ENCODE measurements at regions not wholly inside any gene's neighbourhood (a gene's known extent, or its start where the extent isn't known, plus 50 kb on each side); places are given as distances from the start of the nearest gene placed in this dataset.

DNA sequence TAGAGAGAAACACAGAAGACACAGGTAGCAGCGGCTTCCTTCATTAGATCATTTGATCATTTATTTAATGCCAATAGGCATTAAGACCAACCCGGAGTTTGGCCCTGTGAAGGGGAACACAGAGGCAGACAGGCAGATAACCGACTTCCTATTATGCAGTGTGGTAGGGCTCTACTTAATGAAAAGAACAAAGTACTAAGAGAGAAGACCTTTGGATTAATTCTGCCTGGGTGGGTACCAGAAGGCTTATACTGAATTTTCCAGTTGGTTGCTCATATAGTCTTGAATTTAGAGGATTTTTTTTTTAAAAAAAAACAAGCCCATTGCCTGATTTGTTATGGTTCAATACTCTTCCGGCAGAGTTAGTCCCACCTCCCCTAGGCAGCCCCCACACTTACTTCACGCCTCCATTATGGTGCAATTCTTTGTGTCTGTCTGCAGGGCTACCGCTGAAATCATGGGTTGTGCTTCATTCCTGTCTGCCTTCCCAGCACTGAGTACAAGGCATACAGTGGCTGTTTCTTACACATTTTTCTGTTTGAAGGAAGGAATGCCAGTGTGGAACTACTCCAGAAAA lies 244.3 kb upstream of the APCDD1 start:
- no peaks in the 10 kb centered on the region for H3K9me3 ChIP-seq (ENCODE audit: insufficient read depth, low read length)
- no peak for DNase-seq (ENCODE audit: low read depth, low spot score)
- H3K9ac ChIP-seq (ENCODE audit: insufficient read length, low read depth) = no peak overlapping the region
- H3K4me1 ChIP-seq (ENCODE audit: insufficient read depth, insufficient read length) = no peaks in the 10 kb centered on the region
- H3K27me3 ChIP-seq (ENCODE audit: insufficient read depth, insufficient read length) = no peaks in the 10 kb centered on the region
- no peaks in the 10 kb centered on the region for H3K36me3 ChIP-seq (ENCODE audit: insufficient read depth, insufficient read length, low read length)
- H3K4me3 ChIP-seq (ENCODE audit: insufficient read length, low read depth) = no peak overlapping the region
- TF ChIP-seq ZNF274 (IDR thresholded peaks at IDR 0.05; ENCODE audit: low read depth, low read length) (no peak), SUZ12 (IDR thresholded peaks at IDR 0.05; ENCODE audit: extremely low read depth, insufficient read depth, insufficient read length) (no peak), YY1 (IDR thresholded peaks at IDR 0.05; ENCODE audit: insufficient read depth, insufficient read length) (no peak)

DNA sequence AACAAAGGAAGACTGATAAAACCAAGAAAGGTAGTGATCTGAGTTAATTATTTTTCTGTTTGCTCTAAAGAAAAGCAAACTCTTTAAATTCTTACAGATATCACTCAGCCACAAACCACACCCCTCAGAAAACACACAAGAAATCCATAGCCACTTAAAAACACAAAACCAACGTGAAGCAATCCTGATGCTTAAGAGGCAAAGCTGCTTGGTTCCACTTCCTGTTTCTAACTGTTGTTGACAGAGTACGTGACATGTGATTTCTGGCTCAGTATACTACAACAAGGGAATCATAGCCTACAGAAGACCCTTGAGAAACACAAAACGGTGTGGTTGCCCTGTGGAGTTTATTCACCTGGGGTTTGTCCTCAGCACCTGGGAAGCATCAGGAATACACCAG lies 240.9 kb upstream of the APCDD1 start:
- no peak overlapping the region for H3K9ac ChIP-seq (ENCODE audit: insufficient read length, low read depth)
- peaks cover 6% of the 10 kb centered on the region; the same call in 1 of the 2 replicates for H3K9me3 ChIP-seq (ENCODE audit: insufficient read depth, low read length)
- no peak overlapping the region for H3K4me3 ChIP-seq (ENCODE audit: insufficient read length, low read depth)
- TF ChIP-seq ZNF274 (IDR thresholded peaks at IDR 0.05; ENCODE audit: low read depth, low read length) = no peak
- TF ChIP-seq YY1 (IDR thresholded peaks at IDR 0.05; ENCODE audit: insufficient read depth, insufficient read length) = no peak
- no peak for TF ChIP-seq SUZ12 (IDR thresholded peaks at IDR 0.05; ENCODE audit: extremely low read depth, insufficient read depth, insufficient read length)
- H3K4me1 ChIP-seq (ENCODE audit: insufficient read depth, insufficient read length) = no peaks in the 10 kb centered on the region
- no peaks in the 10 kb centered on the region for H3K27me3 ChIP-seq (ENCODE audit: insufficient read depth, insufficient read length)
- no peaks in the 10 kb centered on the region for H3K36me3 ChIP-seq (ENCODE audit: insufficient read depth, insufficient read length, low read length)
- DNase-seq (ENCODE audit: low read depth, low spot score) = no peak

DNA sequence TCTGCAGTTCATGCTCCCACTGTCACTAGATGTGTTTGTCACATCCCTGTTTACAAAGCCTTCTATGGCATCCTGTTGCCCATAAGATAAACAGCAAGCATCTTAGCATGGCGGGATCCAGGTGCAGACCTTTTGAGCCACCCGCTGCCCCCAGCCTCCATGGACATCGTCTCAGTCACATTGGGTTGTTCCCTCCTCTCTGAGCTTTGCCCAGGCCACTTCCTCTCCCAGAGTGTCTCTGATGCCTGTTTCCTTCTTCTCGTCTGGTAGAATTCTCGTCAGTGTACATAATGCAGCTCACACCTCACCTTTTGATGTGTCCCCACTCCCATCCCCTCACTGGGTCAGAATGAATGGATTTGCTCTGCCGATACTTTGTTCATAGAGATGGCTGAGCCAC lies 239.0 kb upstream of the APCDD1 start:
- TF ChIP-seq ZNF274 (IDR thresholded peaks at IDR 0.05; ENCODE audit: low read depth, low read length) (no peak), YY1 (IDR thresholded peaks at IDR 0.05; ENCODE audit: insufficient read depth, insufficient read length) (no peak), SUZ12 (IDR thresholded peaks at IDR 0.05; ENCODE audit: extremely low read depth, insufficient read depth, insufficient read length) (no peak)
- DNase-seq (ENCODE audit: low read depth, low spot score) = no peak

DNA sequence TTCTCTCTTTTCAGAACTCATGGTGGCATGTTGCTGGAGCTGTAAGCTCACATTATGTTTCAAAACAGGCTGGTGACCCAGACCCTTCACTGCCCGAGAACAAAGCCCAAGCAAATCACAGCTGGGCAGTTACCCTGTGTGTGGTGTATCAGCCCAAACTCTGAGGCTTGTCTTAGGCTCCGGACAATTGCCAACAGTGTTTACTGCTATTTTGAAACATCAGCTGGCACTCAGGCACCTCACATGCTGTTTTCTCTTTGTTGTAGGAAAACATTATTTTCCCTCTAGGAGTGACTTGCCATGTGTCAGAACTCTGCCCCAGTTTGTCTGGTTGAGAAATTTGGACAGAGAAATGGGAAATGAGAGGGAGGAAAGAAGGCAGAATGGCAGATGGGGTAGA lies 237.6 kb upstream of the APCDD1 start:
- Histone ChIP-seq H3K9me3 (ENCODE audit: insufficient read depth, low read length) (peaks cover 15% of the 10 kb centered on the region; the same call in 1 of the 2 replicates), H3K36me3 (ENCODE audit: insufficient read depth, insufficient read length, low read length) (no peaks in the 10 kb centered on the region), H3K4me3 (ENCODE audit: insufficient read length, low read depth) (no peak overlapping the region), H3K9ac (ENCODE audit: insufficient read length, low read depth) (no peak overlapping the region), H3K4me1 (ENCODE audit: insufficient read depth, insufficient read length) (no peaks in the 10 kb centered on the region), H3K27me3 (ENCODE audit: insufficient read depth, insufficient read length) (no peaks in the 10 kb centered on the region)
- no peak for DNase-seq (ENCODE audit: low read depth, low spot score)
- no peak for TF ChIP-seq YY1 (IDR thresholded peaks at IDR 0.05; ENCODE audit: insufficient read depth, insufficient read length)
- TF ChIP-seq SUZ12 (IDR thresholded peaks at IDR 0.05; ENCODE audit: extremely low read depth, insufficient read depth, insufficient read length) = no peak
- TF ChIP-seq ZNF274 (IDR thresholded peaks at IDR 0.05; ENCODE audit: low read depth, low read length) = no peak

More for the DNA sequence above, 239.0 kb upstream of the APCDD1 start:
- Histone ChIP-seq H3K36me3 (ENCODE audit: insufficient read depth, insufficient read length, low read length) (no peaks in the 10 kb centered on the region), H3K9me3 (ENCODE audit: insufficient read depth, low read length) (peaks cover 15% of the 10 kb centered on the region; the same call in 1 of the 2 replicates), H3K9ac (ENCODE audit: insufficient read length, low read depth) (no peak overlapping the region), H3K27me3 (ENCODE audit: insufficient read depth, insufficient read length) (no peaks in the 10 kb centered on the region), H3K4me3 (ENCODE audit: insufficient read length, low read depth) (no peak overlapping the region), H3K4me1 (ENCODE audit: insufficient read depth, insufficient read length) (no peaks in the 10 kb centered on the region)

DNA sequence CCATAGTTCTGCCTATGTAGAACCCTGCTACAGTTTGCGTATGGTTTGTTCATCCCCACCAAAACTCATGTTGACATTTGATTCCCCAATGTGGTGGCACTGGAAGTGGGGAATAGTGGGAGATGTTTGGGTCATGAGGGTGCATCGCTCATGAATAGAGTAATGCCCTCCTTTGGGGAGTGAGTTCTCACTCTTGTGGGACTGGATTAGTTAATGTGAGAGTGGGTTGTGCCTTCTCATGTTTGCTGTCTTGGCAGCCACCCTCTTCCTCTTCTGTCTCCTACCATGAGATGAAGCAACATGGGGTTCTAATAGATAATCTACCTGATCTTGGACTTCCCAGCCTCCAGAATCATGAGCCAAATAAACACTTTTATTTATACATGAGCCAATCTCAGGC lies 237.2 kb upstream of the APCDD1 start:
- Histone ChIP-seq H3K4me1 (ENCODE audit: insufficient read depth, insufficient read length) (no peaks in the 10 kb centered on the region), H3K9me3 (ENCODE audit: insufficient read depth, low read length) (peaks cover 15% of the 10 kb centered on the region; the same call in 1 of the 2 replicates), H3K9ac (ENCODE audit: insufficient read length, low read depth) (no peak overlapping the region), H3K4me3 (ENCODE audit: insufficient read length, low read depth) (no peak overlapping the region), H3K36me3 (ENCODE audit: insufficient read depth, insufficient read length, low read length) (no peaks in the 10 kb centered on the region), H3K27me3 (ENCODE audit: insufficient read depth, insufficient read length) (no peaks in the 10 kb centered on the region)
- DNase-seq (ENCODE audit: low read depth, low spot score) = no peak
- TF ChIP-seq ZNF274 (IDR thresholded peaks at IDR 0.05; ENCODE audit: low read depth, low read length) = no peak
- no peak for TF ChIP-seq SUZ12 (IDR thresholded peaks at IDR 0.05; ENCODE audit: extremely low read depth, insufficient read depth, insufficient read length)

DNA sequence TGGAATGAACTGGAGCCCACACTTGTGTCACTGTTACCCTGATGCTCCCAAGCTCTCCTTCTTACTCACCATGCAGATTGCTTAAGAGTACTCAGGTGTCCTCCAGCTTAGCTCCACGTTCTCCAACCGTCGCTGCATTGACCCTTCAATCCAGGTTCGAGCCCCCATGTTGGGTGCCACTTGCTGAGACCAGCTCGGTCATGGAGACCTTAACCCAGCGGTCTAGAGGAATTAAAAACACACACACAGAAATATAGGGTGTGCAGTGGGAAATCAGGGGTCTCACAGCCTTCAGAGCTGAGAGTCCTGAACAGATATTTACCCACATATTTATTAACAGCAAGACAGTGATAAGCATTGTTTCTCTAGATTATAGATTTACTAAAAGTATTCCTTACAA lies 229.1 kb upstream of the APCDD1 start:
- no peak for TF ChIP-seq SUZ12 (IDR thresholded peaks at IDR 0.05; ENCODE audit: extremely low read depth, insufficient read depth, insufficient read length)
- no peak for TF ChIP-seq ZNF274 (IDR thresholded peaks at IDR 0.05; ENCODE audit: low read depth, low read length)
- TF ChIP-seq YY1 (IDR thresholded peaks at IDR 0.05; ENCODE audit: insufficient read depth, insufficient read length) = no peak
- H3K36me3 ChIP-seq (ENCODE audit: insufficient read depth, insufficient read length, low read length) = no peaks in the 10 kb centered on the region
- no peak overlapping the region for H3K9ac ChIP-seq (ENCODE audit: insufficient read length, low read depth)
- H3K4me1 ChIP-seq (ENCODE audit: insufficient read depth, insufficient read length) = no peaks in the 10 kb centered on the region
- DNase-seq (ENCODE audit: low read depth, low spot score) = no peak
- H3K27me3 ChIP-seq (ENCODE audit: insufficient read depth, insufficient read length) = no peaks in the 10 kb centered on the region
- no peak overlapping the region for H3K4me3 ChIP-seq (ENCODE audit: insufficient read length, low read depth)
- peaks cover 18% of the 10 kb centered on the region; the same call in 1 of the 2 replicates for H3K9me3 ChIP-seq (ENCODE audit: insufficient read depth, low read length)

DNA sequence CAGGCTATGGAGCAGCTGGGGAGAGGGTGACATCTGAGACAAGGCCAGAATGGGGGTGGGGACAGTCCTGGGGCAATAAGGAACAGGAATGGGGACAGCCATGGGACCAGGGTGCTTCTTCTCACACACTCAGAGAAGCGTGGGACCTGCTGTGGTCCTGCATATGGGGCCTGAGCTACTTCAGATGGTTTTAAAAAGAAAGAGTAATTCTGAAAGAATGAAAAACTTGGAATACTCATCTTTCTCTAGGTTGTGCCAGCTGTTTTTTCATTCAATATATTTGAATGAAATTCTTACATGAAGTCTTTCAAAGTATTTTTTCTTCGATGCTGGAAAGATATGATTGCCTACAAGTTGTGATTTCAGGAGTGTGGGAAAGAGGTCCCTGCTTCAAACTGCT lies 227.5 kb upstream of the APCDD1 start:
- H3K4me3 ChIP-seq (ENCODE audit: insufficient read length, low read depth) = no peak overlapping the region
- TF ChIP-seq SUZ12 (IDR thresholded peaks at IDR 0.05; ENCODE audit: extremely low read depth, insufficient read depth, insufficient read length) (no peak), ZNF274 (IDR thresholded peaks at IDR 0.05; ENCODE audit: low read depth, low read length) (no peak), YY1 (IDR thresholded peaks at IDR 0.05; ENCODE audit: insufficient read depth, insufficient read length) (no peak)
- H3K9ac ChIP-seq (ENCODE audit: insufficient read length, low read depth) = no peak overlapping the region
- H3K36me3 ChIP-seq (ENCODE audit: insufficient read depth, insufficient read length, low read length) = no peaks in the 10 kb centered on the region
- DNase-seq (ENCODE audit: low read depth, low spot score) = no peak
- no peaks in the 10 kb centered on the region for H3K27me3 ChIP-seq (ENCODE audit: insufficient read depth, insufficient read length)
- H3K9me3 ChIP-seq (ENCODE audit: insufficient read depth, low read length) = peaks cover 18% of the 10 kb centered on the region; the same call in 1 of the 2 replicates
- no peaks in the 10 kb centered on the region for H3K4me1 ChIP-seq (ENCODE audit: insufficient read depth, insufficient read length)
